K562 (cell line): ENCODE measurements at regions not wholly inside any gene's neighbourhood (a gene's known extent, or its start where the extent isn't known, plus 50 kb on each side); places are given as distances from the start of the nearest gene placed in this dataset.

ENCODE experiments used
- CTCF ChIP-seq, 3 experiments: IDR thresholded peaks in 2 of 3; conservative IDR thresholded peaks in 1 of 3; 2 replicates each; pipeline ENCODE4 v1.5.1; 2011 to 2012; ENCODE audit warnings: low read length in 3 of 3, mild to moderate bottlenecking in 3 of 3, control low read depth in 2 of 3, improper control_type of control experiment in 1 of 3, inconsistent platforms in 1 of 3, low read depth in 1 of 3, mixed read lengths in 1 of 3, moderate library complexity in 1 of 3; ENCODE audit not compliant: insufficient read depth in 2 of 3
- HIVEP1 ChIP-seq: fragments of 250-450 bp; sonication (Bioruptor Pico); IDR thresholded peaks from 2 replicates; pipeline ENCODE4 v1.4.0; 2020; ENCODE audit warnings: mild to moderate bottlenecking
- IRF1 ChIP-seq: sonication (generic); formaldehyde crosslinking; IDR thresholded peaks from 2 replicates; pipeline ENCODE4 v1.8.0; 2022; ENCODE audit warnings: missing genetic modification reagents, mild to moderate bottlenecking, borderline replicate concordance
- MXI1 ChIP-seq: IDR thresholded peaks from 2 replicates; pipeline ENCODE4 v1.6.1; 2011; ENCODE audit warnings: low read depth, mild to moderate bottlenecking, improper control_type of control experiment, low read length
- REST ChIP-seq, 2 experiments: fragments of 450-650 bp; formaldehyde crosslinking in 1 of 2; IDR thresholded peaks; 2 replicates each; pipeline versions ENCODE4 v1.4.0 to v1.6.1; 2014 to 2020; ENCODE audit warnings: mild to moderate bottlenecking in 2 of 2, borderline replicate concordance in 1 of 2, low read depth in 1 of 2
- SOX6 ChIP-seq: fragments of 450-650 bp; IDR thresholded peaks from 2 replicates; pipeline ENCODE4 v1.6.1; 2014; ENCODE audit warnings: mild to moderate bottlenecking
- TRIM28 ChIP-seq: fragments of 450-650 bp; IDR thresholded peaks from 2 replicates; pipeline ENCODE4 v1.6.1; 2017
- U2AF2 ChIP-seq: fragments of 200-400 bp; formaldehyde crosslinking; optimal IDR thresholded peaks from 2 replicates; pipeline ENCODE3; 2017; ENCODE audit warnings: low read depth, mild to moderate bottlenecking, low read length

GRCh38 chr5:73381590-73382400 lies 66.8 kb downstream of the FOXD1 start:
- TF ChIP-seq TRIM28 (no peak), HIVEP1 (CRISPR knock-in tag) (no peak), SOX6 (no peak), CTCF (IDR thresholded peaks at IDR 0.05 in 2 of 3, conservative IDR thresholded peaks at IDR 0.05 in 1 of 3; ENCODE audit: insufficient read depth in 2 of 3, low read depth in 1 of 3, low read length in 3 of 3) (no peak), MXI1 (no peak), U2AF2 (no peak), REST (IDR thresholded peaks at IDR 0.05; ENCODE audit: borderline replicate concordance) (no peak), REST (CRISPR knock-in tag; IDR thresholded peaks at IDR 0.05; ENCODE audit: low read depth) (no peak), IRF1 (CRISPR knock-in tag) (no peak)
